Type B pancreatic cell (in vitro differentiated cells): ENCODE measurements at regions not wholly inside any gene's neighbourhood (a gene's known extent, or its start where the extent isn't known, plus 50 kb on each side); places are given as distances from the start of the nearest gene placed in this dataset.

Experiments
- DNase-seq: peaks from one replicate; pipeline ENCODE4 v3.0.0; 2021; ENCODE audit warnings: mixed read lengths; ENCODE audit not compliant: unreplicated experiment; ENCODE audit errors: extremely low spot score
- H3K27ac Mint-ChIP-seq: 2 replicates; pipeline ENCODE4 v1.8.0; 2021; ENCODE audit warnings: mild to moderate bottlenecking, mixed read lengths
- H3K27me3 Mint-ChIP-seq: 2 replicates; pipeline ENCODE4 v1.8.0; 2021; ENCODE audit warnings: mixed read lengths
- H3K36me3 Mint-ChIP-seq: 2 replicates; pipeline ENCODE4 v1.8.0; 2021; ENCODE audit warnings: mixed read lengths
- H3K4me1 Mint-ChIP-seq: one replicate; pipeline ENCODE4 v1.8.0; 2021; ENCODE audit warnings: mixed read lengths; ENCODE audit not compliant: unreplicated experiment
- H3K4me3 Mint-ChIP-seq: 2 replicates; pipeline ENCODE4 v1.8.0; 2021; ENCODE audit warnings: mild to moderate bottlenecking, mixed read lengths
- H3K9me3 Mint-ChIP-seq: 2 replicates; pipeline ENCODE4 v1.8.0; 2021; ENCODE audit warnings: mixed read lengths
- CTCF ChIP-seq: fragments of 200-600 bp; sonication (generic); conservative IDR thresholded peaks from 2 replicates; pipeline ENCODE4 v1.5.0; 2021; ENCODE audit warnings: antibody characterized with exemption, mild to moderate bottlenecking

- H3K27me3 Mint-ChIP-seq = no peaks in the 10 kb centered on the region
- H3K36me3 Mint-ChIP-seq = no peaks in the 10 kb centered on the region
- H3K4me3 Mint-ChIP-seq = no peak overlapping the region
- H3K4me1 Mint-ChIP-seq = no peaks in the 10 kb centered on the region
- no peak for DNase-seq
- H3K9me3 Mint-ChIP-seq = no peaks in the 10 kb centered on the region
- no peak overlapping the region for H3K27ac Mint-ChIP-seq
- TF ChIP-seq CTCF = no peak
These were observed 105.5 kb upstream of the DTNA start for GRCh38 chr18:34604591-34604990.

- no peak for DNase-seq
- Mint-ChIP-seq H3K4me3 (no peak overlapping the region), H3K4me1 (no peaks in the 10 kb centered on the region), H3K36me3 (no peaks in the 10 kb centered on the region), H3K27me3 (no peaks in the 10 kb centered on the region), H3K9me3 (no peaks in the 10 kb centered on the region), H3K27ac (no peak overlapping the region)
- TF ChIP-seq CTCF = no peak
These were observed 103.2 kb upstream of the DTNA start for GRCh38 chr18:34606851-34607250.

- DNase-seq = no peak
- H3K36me3 Mint-ChIP-seq = no peaks in the 10 kb centered on the region
- TF ChIP-seq CTCF = no peak
- no peak overlapping the region for H3K27ac Mint-ChIP-seq
- H3K9me3 Mint-ChIP-seq = no peaks in the 10 kb centered on the region
- no peaks in the 10 kb centered on the region for H3K27me3 Mint-ChIP-seq
- H3K4me1 Mint-ChIP-seq = no peaks in the 10 kb centered on the region
- no peak overlapping the region for H3K4me3 Mint-ChIP-seq
These were observed 102.0 kb upstream of the DTNA start for GRCh38 chr18:34608064-34608463.

DNA sequence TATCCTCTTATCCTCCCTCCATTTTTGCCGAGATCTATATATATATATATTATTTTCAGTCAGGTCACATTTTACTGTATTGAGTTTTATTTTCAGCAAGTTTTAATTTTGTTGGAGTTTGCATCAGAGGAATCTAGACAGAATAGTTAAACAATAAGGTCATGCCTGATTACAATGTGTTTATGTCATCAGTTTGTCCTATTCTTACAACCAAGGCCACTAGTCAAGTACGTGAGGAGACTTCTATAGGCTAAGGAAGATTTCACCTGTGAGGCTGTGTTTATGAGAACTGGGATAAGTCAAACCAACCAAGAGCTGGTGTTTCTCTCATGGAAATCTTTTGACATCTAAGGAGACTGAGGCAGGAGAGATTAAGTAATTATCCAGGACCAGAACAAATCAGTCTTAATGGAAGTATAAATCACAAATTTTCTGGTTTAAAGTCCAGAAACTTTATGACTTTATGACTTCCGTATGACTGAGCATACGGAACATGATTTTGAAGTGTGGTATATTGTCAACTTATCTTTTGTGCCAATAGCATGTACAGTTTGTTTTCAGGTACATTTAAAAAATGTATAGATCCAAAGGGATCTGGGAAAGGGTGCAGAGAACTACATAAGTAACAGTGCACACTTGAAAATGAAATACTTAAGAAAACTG is 100.0 kb upstream of the DTNA start:
- Mint-ChIP-seq H3K27ac (no peak overlapping the region), H3K9me3 (no peaks in the 10 kb centered on the region), H3K4me1 (no peaks in the 10 kb centered on the region), H3K4me3 (no peak overlapping the region), H3K27me3 (no peaks in the 10 kb centered on the region), H3K36me3 (no peaks in the 10 kb centered on the region)
- no peak for TF ChIP-seq CTCF
- no peak for DNase-seq

DNA sequence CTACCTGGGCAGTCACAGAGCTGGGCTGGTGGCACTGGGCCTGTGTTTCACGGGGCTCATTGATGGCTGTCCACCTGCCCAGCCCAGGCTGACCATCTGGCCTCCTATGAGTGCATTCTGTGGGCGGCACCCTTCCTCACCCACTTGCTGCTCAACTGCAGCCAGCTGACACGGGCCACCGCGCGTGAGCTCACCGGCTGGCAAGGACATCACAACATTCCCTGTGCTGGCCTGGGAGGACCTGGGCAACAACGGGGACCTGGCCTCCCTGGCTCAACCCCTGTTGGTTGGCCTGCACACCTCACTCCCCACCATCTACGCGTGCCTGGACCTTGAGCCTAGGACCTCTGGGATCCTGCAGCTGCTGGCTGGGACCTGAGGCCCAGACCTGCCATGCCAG is 98.2 kb upstream of the DTNA start:
- TF ChIP-seq CTCF = no peak
- no peak for DNase-seq
- no peaks in the 10 kb centered on the region for H3K4me1 Mint-ChIP-seq
- no peak overlapping the region for H3K4me3 Mint-ChIP-seq
- H3K9me3 Mint-ChIP-seq = peaks cover 4% of the 10 kb centered on the region
- no peak overlapping the region for H3K27ac Mint-ChIP-seq
- no peaks in the 10 kb centered on the region for H3K27me3 Mint-ChIP-seq
- no peaks in the 10 kb centered on the region for H3K36me3 Mint-ChIP-seq
